ENCODE measurements at regions not wholly inside any gene's neighbourhood (a gene's known extent, or its start where the extent isn't known, plus 50 kb on each side); places are given as distances from the start of the nearest gene placed in this dataset.
"Not testable (repeated sequence)": the region's sequence is repeated elsewhere in the genome, so short reads cannot be mapped to it uniquely, and the experiment has no call there.

GRCh38 chr1:228994676-228995594 lies 259.7 kb downstream of the RHOU start:
- DNase-seq = no peak

DNA sequence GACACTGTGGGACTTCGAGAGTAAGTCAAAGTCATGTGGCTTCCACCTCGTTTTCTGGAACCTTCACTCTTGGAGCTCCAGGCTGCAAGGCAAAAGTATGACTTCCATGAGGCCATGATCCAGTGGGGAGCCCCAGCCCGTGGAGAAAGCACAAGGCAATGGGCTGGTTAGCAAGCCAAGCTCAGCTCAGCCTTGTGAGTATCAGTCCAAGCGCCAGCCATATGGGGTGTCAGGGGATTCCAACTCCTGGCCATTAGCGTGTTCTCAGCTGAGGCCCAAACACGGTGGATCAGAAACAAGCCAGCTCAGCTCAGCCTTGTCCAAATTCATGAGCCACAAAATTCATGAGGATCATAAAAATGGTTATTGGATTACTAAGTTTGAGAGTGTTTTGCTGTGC lies 261.0 kb downstream of the RHOU start:
- no peak for DNase-seq

DNA sequence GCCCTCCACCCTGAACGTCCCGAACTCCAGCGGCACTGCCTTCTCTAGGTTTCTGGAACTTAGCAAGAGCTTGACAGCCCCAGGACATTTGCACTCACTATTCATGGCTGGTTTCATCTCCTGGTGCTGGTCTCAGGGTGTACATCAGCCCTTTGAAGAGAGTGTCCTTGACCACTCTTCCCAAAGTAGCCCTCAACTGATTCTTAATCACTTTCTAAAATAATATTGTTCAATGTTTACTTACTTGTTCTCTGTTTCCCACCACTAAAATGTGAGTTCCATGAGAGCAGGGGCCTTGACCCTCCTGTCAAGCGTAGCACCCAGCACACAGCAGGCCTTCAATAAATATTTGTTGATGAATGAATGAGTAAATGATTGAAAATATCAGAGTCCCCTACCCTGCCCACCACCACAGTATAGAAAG lies 262.5 kb downstream of the RHOU start:
- no peak for DNase-seq

- DNase-seq = no peak
Observed at GRCh38 chr1:228998179-228998578, 262.9 kb downstream of the RHOU start.

- DNase-seq = no peak
Observed at GRCh38 chr1:228999446-229000170, 264.3 kb downstream of the RHOU start.

- no peak for DNase-seq
Observed at GRCh38 chr1:229000187-229000586, 264.9 kb downstream of the RHOU start.

DNA sequence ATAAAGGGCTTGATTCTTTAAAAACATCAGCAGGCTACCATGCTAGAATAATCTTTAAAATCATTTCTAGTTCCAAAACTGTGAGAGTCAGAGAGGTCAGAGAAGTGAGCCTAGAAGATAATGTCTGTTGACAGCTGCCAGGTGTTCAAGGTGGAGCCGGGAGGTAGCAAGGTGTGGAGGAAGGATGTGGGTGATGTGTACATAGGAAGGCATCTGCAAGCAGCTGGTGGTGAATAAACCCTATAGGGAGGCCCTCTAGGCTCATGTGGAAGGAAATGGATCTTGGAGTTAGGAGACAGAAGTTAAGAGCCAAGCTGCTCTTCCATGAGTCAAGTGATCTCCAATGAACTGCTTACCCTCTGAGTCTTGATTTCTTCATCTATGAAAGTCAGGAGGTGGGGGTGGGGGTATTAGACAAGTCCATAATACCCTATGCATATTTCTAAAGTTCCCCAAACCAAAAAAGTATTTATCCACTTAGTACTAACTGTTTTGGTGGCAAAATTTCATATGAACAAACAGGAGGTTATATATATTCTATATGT lies 266.3 kb downstream of the RHOU start:
- DNase-seq = no peak

DNA sequence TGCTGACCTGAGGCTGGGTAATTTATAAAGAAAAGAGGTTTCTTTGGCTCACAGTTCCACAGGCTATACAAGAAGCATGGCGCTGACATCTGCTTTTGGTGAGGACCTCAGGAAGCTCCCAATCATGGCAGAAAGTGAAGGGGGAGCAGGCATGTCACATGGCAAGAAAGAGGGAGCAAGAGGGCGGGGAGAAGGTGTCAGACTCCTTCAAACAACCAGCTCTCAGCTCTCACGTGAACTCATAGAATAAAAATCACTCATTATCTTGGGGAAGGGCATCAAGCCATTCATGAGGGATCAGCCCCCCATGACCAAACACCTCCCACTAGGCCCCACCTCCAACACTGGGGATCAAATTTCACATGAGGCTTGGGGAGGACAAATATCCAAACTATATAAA lies 266.8 kb downstream of the RHOU start:
- DNase-seq = no peak

DNA sequence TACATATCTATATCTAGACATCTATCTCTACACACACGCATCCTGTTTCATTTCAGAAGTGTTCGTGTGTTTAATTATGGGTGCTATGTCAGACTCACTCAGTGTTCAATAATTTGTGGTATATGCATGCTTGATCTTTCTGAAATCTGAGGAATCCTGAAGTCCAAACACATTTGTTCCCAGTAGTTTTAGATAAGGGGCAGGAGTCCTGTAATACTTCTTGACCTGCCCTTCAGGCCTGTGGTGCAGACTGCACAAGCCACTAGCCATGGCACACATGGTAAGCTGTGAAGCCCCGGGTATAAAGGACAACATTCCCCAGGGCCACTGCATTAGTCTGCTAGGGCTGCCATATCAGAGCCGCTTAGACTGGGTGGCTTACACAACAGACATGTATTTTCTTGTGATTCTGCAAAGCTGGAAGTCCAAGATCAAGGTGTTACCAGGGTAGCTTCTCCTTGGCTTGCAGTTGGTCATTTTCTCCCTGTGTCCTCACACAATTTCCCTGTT lies 267.2 kb downstream of the RHOU start:
- DNase-seq = no peak

DNA sequence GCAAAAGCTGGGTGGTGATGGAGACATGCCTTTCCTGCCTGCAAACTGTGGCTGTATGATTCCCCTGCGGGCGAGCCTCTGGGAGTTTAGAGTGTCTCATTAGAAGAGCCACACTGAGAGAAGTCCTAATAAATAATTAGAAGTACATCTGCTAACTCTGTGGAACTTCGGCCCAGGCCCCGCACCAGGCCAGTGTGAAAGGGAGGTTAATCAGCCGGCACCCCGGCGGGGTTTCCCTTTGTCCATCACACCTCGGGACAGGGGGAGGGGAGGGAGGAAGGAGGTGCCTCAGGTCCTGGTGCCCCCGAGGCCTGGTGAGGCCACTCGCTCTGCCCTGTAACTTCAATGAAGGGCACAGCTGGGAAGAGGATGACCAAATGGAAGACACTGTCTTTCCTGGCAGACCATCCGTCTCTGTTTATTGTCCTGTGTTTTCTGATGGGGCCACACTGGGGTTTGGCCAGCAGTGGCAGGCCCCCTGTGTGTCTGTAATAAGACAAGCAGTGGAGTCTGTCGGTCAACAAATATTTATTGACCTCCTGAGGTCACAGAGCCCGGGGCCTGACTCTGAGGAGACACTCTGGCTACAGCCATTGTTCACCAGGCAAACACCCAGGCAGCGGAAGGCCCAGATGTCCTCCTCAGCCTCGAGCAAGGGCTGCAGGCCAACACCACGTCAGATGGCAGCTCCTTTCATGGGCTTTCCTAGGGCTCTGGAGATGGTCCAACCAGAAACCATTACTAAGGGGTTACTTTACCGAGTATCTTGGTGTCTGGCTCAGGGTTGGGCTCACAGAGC lies 267.5 kb upstream of the RAB4A start:
- no peak for DNase-seq

DNA sequence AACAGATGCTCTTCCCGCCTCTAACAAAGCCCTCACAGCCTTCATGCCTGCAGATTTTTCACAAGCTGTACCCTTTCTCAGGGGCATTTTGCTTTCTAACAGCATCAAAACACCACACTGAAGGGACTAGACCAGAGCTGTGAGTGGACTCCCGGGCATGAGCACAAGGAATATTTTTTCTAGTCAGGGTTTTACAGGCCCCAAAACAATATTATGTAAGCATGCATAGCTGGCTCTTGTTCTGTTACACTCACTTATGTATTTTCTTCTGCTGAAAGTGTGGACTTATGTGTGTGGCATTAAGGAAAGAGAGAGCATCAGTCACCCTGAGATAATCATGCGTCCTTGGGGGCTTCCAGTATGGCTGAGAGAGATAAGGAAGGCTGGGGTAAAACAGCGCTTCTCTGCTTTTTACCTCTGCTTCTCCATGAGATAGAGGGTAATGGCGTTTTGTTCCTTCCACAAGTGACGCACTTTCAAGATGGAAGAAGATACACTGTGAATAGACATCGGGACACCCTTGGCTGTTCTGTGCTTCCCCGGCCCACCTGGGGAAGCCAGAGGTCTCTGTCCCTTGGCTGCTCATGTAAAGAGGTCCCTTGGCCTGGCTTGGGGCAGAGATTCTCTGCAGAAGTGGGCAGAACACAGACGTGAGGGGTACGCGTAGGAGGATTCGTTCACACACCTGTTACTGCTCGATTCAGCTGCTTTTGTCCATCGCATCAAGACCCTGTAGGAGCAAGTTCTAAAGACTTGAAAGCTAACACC lies 266.7 kb upstream of the RAB4A start:
- DNase-seq = no peak

GRCh38 chr1:229005097-229005496 lies 265.8 kb upstream of the RAB4A start:
- no peak for DNase-seq

- DNase-seq = no peak
Observed at GRCh38 chr1:229005556-229005955, 265.4 kb upstream of the RAB4A start.

DNA sequence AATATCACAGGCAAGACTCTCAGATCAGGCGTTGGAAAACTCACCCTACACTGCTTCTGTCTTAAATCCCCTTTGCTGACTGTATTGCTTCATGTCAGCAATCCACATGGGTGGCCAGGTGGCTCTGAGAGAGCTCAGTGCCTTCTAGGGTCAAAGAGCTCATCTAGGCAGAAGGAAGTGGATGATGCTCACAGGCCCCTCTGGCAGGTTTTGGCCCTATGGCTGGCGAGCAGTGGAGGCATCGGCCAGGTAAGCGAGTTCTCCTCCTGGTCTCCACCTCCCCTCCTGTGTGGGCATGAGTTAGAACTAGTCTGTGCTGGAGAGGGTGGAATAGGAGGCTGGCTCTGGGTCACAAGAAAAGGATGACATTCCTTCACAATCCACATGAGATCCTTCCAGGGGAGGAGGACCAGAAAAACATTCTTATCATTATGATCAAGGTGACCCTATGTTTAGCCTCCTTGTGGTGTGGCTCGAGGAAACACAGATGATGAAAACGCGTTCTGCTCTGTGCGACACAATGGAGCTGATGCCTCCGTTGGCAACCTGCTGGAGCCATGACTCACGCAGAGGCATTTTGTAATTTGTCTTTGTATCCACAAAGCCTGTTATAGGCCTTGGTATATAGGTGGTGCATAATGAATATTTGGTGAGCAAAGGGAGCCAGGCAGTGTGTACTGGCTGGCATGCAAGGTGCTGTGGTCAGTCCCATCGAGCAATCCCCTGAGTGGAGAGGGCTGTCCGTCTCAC lies 264.6 kb upstream of the RAB4A start:
- no peak for DNase-seq

DNA sequence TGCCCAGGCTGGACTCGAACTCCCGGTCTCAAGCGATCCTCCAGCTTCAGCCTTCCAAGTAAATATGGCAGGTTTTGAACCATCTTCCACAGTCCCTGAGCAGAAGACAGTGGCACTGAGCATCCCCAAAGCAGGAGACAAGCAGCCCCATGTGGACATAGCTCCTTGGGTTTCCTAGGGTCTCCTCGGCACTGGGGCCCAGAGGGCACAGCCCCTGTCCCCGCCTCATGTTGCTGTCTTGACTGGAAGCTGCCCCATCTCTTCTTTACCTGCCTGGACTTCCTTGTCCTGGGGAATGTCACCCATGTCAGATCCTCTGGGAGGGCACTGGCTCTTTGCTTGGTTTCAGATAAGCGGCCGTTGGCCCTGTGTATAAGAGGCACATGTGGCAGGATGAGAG lies 263.7 kb upstream of the RAB4A start:
- DNase-seq = no peak

- no peak for DNase-seq
Observed at GRCh38 chr1:229007701-229008100, 263.2 kb upstream of the RAB4A start.

- DNase-seq = not testable (repeated sequence)
Observed at GRCh38 chr1:229008347-229008746, 262.6 kb upstream of the RAB4A start.

DNA sequence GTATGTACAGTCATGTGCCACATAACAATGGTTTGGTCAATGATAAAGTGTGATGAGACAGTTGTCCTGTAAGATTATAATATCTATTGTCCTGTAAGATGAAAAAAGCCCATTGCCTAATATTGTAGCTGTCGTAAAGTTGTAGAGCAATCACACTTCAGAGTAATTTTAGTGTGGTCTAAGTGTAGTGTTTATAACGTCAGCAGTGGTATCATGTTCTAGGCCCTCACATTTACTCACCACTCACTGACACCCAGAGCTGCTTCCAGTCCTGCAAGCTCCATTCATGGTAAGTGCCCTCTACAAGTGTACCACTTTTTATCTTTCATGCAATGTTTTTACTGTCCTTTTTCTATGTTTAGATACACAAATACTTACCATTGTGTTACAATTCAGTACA lies 259.9 kb upstream of the RAB4A start:
- no peak for DNase-seq

DNA sequence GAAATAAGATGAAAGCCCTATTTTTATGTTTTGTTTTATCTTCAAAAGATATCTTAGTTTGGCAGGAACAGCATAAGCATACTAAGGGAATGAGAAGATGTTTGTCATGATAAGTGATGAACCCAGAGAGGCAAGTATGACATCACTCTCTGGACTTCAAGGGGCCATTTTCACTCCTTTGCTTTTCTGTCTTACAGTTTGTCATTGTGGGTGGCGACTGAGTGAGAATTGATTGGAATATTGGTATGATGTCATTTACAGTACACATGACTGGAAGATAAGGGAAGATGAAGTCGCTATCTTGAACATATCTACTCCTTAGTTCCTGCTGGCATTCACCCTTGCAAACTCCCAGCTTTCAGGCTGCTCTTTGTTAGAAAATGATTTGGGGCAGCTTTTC lies 258.1 kb upstream of the RAB4A start:
- DNase-seq = no peak

DNA sequence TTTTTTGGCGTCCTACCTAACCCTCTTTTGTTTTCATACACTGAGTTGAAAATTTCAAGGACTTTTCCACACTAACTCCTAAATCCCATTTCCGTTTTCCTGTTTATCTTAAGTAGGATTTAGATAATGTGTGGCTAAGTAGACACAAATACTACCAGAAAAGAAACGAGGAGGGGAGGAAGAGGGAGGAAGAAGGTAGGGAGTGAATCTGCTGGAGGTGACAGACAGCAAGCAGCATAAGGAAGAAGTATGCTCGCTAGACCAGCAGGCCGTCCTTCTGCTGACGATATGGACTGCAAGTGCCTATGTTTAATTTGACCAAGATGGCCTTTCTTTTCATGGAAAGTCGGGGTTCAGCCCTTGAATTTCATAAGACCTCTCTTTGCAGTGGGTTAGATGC lies 256.9 kb upstream of the RAB4A start:
- DNase-seq = no peak

- DNase-seq = no peak
Observed at GRCh38 chr1:229015806-229016205, 255.1 kb upstream of the RAB4A start.
